Right renal pelvis (tissue), 4 donors: ENCODE measurements at regions not wholly inside any gene's neighbourhood (a gene's known extent, or its start where the extent isn't known, plus 50 kb on each side); places are given as distances from the start of the nearest gene placed in this dataset.
"Not testable (repeated sequence)": the region's sequence is repeated elsewhere in the genome, so short reads cannot be mapped to it uniquely, and the experiment has no call there.

Source experiments
- DNase-seq, 4 donors: peaks; one replicate each; pipeline ENCODE4 v3.0.0-alpha.2; 2013; ENCODE audit warnings: low read depth in 4 of 4, low spot score in 3 of 4, missing footprints in 1 of 4

GRCh38 chr5:103908336-103909080 is 345.9 kb upstream of the NUDT12 start:
- peak in 1 of 4 donors; percentile 22 for DNase-seq

GRCh38 chr5:103907001-103907400 is 344.4 kb upstream of the NUDT12 start:
- DNase-seq = no peak

GRCh38 chr5:103904651-103905050 is 342.1 kb upstream of the NUDT12 start:
- DNase-seq = no peak

- DNase-seq = no peak
Measured at GRCh38 chr5:103902893-103903292, 340.3 kb upstream of the NUDT12 start.

GRCh38 chr5:103901885-103902284 is 339.3 kb upstream of the NUDT12 start:
- no peak for DNase-seq

GRCh38 chr5:103896593-103896992 is 334.0 kb upstream of the NUDT12 start:
- no peak for DNase-seq

GRCh38 chr5:103895738-103896137 is 333.1 kb upstream of the NUDT12 start:
- DNase-seq = no peak

- DNase-seq = no peak
Measured at GRCh38 chr5:103894882-103895281, 332.3 kb upstream of the NUDT12 start.

GRCh38 chr5:103891151-103891550 is 328.6 kb upstream of the NUDT12 start:
- no peak for DNase-seq

GRCh38 chr5:103890313-103890712 is 327.7 kb upstream of the NUDT12 start:
- no peak for DNase-seq

- no peak for DNase-seq
Measured at GRCh38 chr5:103889500-103890209, 327.1 kb upstream of the NUDT12 start.

GRCh38 chr5:103886826-103887225 is 324.2 kb upstream of the NUDT12 start:
- DNase-seq = no peak

GRCh38 chr5:103883143-103883542 is 320.6 kb upstream of the NUDT12 start:
- no peak for DNase-seq

GRCh38 chr5:103881560-103881959 is 319.0 kb upstream of the NUDT12 start:
- DNase-seq = no peak

GRCh38 chr5:103867857-103868598 is 305.4 kb upstream of the NUDT12 start:
- no peak for DNase-seq

- no peak for DNase-seq
Measured at GRCh38 chr5:103866169-103866568, 303.6 kb upstream of the NUDT12 start.

- DNase-seq = no peak
Measured at GRCh38 chr5:103862398-103862797, 299.8 kb upstream of the NUDT12 start.

- DNase-seq = no peak
Measured at GRCh38 chr5:103860327-103860726, 297.7 kb upstream of the NUDT12 start.

GRCh38 chr5:103858367-103858766 is 295.8 kb upstream of the NUDT12 start:
- not testable (repeated sequence) for DNase-seq

GRCh38 chr5:103851091-103851490 is 288.5 kb upstream of the NUDT12 start:
- DNase-seq = no peak

- DNase-seq = no peak
Measured at GRCh38 chr5:103849934-103850333, 287.3 kb upstream of the NUDT12 start.
